GM23338 (cell line): ENCODE measurements at regions not wholly inside any gene's neighbourhood (a gene's known extent, or its start where the extent isn't known, plus 50 kb on each side); places are given as distances from the start of the nearest gene placed in this dataset.
"Not testable (repeated sequence)": the region's sequence is repeated elsewhere in the genome, so short reads cannot be mapped to it uniquely, and the experiment has no call there.

Experiments
- CREB1 ChIP-seq: fragments of 250-450 bp; sonication (Bioruptor Pico); IDR thresholded peaks from 2 replicates; pipeline ENCODE4 v1.5.0; 2020; ENCODE audit warnings: low read depth, mild to moderate bottlenecking, moderate library complexity
- ETS1 ChIP-seq: IDR thresholded peaks from 2 replicates; pipeline ENCODE4 v1.6.1; 2016; ENCODE audit warnings: antibody characterized with exemption
- EZH2 ChIP-seq: fragments of 200-600 bp; sonication (generic); IDR thresholded peaks from one replicate; pipeline ENCODE4 v1.8.0; 2017; ENCODE audit warnings: antibody characterized with exemption, mild to moderate bottlenecking, low read depth; ENCODE audit not compliant: unreplicated experiment
- EZH2phosphoT487 ChIP-seq: fragments of 200-600 bp; sonication (generic); IDR thresholded peaks from one replicate; pipeline ENCODE4 v1.8.1; 2018; ENCODE audit warnings: antibody characterized with exemption; ENCODE audit not compliant: unreplicated experiment
- JUNB ChIP-seq: IDR thresholded peaks from one replicate; pipeline ENCODE4 v1.6.1; 2016; ENCODE audit warnings: antibody characterized with exemption; ENCODE audit not compliant: unreplicated experiment
- NANOG ChIP-seq: IDR thresholded peaks from 2 replicates; pipeline ENCODE4 v1.6.1; 2016; ENCODE audit warnings: antibody characterized with exemption, borderline replicate concordance
- POLR2AphosphoS5 ChIP-seq: IDR thresholded peaks from 2 replicates; pipeline ENCODE4 v1.6.1; 2016; ENCODE audit warnings: antibody characterized with exemption, low read depth
- STAT1 ChIP-seq: IDR thresholded peaks from one replicate; pipeline ENCODE4 v1.6.1; 2016; ENCODE audit warnings: antibody characterized with exemption; ENCODE audit not compliant: unreplicated experiment
- ZNF114 ChIP-seq: fragments of 250-450 bp; sonication (Bioruptor Pico); IDR thresholded peaks from 2 replicates; pipeline ENCODE4 v1.5.0; 2020; ENCODE audit warnings: mild to moderate bottlenecking, moderate library complexity
- ZNF331 ChIP-seq: fragments of 250-450 bp; sonication (Bioruptor Pico); IDR thresholded peaks from 2 replicates; pipeline ENCODE4 v1.5.0; 2020; ENCODE audit warnings: low read depth, mild to moderate bottlenecking, moderate library complexity
- TF ChIP-seq, protein P1 (sequence below), 2 experiments: fragments of 200-600 bp in 1 of 2; sonication (generic) in 1 of 2; conservative IDR thresholded peaks; 2 replicates each; pipeline versions ENCODE4 v1.5.1 to v1.6.1; 2016 to 2017; ENCODE audit warnings: antibody characterized with exemption in 2 of 2, low read depth in 2 of 2, mild to moderate bottlenecking in 2 of 2, moderate library complexity in 1 of 2
- TF ChIP-seq, protein P2 (sequence below): IDR thresholded peaks from one replicate; pipeline ENCODE4 v1.6.1; 2018; ENCODE audit warnings: antibody characterized with exemption; ENCODE audit not compliant: unreplicated experiment
- TF ChIP-seq, protein P3 (sequence below): fragments of 250-450 bp; sonication (Bioruptor Pico); IDR thresholded peaks from 2 replicates; pipeline ENCODE4 v1.5.0; 2020; ENCODE audit warnings: mild to moderate bottlenecking, moderate library complexity

- TF ChIP-seq, protein P1, sequence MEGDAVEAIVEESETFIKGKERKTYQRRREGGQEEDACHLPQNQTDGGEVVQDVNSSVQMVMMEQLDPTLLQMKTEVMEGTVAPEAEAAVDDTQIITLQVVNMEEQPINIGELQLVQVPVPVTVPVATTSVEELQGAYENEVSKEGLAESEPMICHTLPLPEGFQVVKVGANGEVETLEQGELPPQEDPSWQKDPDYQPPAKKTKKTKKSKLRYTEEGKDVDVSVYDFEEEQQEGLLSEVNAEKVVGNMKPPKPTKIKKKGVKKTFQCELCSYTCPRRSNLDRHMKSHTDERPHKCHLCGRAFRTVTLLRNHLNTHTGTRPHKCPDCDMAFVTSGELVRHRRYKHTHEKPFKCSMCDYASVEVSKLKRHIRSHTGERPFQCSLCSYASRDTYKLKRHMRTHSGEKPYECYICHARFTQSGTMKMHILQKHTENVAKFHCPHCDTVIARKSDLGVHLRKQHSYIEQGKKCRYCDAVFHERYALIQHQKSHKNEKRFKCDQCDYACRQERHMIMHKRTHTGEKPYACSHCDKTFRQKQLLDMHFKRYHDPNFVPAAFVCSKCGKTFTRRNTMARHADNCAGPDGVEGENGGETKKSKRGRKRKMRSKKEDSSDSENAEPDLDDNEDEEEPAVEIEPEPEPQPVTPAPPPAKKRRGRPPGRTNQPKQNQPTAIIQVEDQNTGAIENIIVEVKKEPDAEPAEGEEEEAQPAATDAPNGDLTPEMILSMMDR (conservative IDR thresholded peaks at IDR 0.05; ENCODE audit: low read depth in 2 of 2) = not testable (repeated sequence)
- TF ChIP-seq CREB1 (CRISPR knock-in tag); POLR2AphosphoS5; JUNB; EZH2phosphoT487; EZH2; ZNF331 (CRISPR knock-in tag); ZNF114 (CRISPR knock-in tag); STAT1; NANOG; ETS1: not testable (repeated sequence)
- TF ChIP-seq, protein P2, sequence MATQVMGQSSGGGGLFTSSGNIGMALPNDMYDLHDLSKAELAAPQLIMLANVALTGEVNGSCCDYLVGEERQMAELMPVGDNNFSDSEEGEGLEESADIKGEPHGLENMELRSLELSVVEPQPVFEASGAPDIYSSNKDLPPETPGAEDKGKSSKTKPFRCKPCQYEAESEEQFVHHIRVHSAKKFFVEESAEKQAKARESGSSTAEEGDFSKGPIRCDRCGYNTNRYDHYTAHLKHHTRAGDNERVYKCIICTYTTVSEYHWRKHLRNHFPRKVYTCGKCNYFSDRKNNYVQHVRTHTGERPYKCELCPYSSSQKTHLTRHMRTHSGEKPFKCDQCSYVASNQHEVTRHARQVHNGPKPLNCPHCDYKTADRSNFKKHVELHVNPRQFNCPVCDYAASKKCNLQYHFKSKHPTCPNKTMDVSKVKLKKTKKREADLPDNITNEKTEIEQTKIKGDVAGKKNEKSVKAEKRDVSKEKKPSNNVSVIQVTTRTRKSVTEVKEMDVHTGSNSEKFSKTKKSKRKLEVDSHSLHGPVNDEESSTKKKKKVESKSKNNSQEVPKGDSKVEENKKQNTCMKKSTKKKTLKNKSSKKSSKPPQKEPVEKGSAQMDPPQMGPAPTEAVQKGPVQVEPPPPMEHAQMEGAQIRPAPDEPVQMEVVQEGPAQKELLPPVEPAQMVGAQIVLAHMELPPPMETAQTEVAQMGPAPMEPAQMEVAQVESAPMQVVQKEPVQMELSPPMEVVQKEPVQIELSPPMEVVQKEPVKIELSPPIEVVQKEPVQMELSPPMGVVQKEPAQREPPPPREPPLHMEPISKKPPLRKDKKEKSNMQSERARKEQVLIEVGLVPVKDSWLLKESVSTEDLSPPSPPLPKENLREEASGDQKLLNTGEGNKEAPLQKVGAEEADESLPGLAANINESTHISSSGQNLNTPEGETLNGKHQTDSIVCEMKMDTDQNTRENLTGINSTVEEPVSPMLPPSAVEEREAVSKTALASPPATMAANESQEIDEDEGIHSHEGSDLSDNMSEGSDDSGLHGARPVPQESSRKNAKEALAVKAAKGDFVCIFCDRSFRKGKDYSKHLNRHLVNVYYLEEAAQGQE = not testable (repeated sequence)
- TF ChIP-seq, protein P3, sequence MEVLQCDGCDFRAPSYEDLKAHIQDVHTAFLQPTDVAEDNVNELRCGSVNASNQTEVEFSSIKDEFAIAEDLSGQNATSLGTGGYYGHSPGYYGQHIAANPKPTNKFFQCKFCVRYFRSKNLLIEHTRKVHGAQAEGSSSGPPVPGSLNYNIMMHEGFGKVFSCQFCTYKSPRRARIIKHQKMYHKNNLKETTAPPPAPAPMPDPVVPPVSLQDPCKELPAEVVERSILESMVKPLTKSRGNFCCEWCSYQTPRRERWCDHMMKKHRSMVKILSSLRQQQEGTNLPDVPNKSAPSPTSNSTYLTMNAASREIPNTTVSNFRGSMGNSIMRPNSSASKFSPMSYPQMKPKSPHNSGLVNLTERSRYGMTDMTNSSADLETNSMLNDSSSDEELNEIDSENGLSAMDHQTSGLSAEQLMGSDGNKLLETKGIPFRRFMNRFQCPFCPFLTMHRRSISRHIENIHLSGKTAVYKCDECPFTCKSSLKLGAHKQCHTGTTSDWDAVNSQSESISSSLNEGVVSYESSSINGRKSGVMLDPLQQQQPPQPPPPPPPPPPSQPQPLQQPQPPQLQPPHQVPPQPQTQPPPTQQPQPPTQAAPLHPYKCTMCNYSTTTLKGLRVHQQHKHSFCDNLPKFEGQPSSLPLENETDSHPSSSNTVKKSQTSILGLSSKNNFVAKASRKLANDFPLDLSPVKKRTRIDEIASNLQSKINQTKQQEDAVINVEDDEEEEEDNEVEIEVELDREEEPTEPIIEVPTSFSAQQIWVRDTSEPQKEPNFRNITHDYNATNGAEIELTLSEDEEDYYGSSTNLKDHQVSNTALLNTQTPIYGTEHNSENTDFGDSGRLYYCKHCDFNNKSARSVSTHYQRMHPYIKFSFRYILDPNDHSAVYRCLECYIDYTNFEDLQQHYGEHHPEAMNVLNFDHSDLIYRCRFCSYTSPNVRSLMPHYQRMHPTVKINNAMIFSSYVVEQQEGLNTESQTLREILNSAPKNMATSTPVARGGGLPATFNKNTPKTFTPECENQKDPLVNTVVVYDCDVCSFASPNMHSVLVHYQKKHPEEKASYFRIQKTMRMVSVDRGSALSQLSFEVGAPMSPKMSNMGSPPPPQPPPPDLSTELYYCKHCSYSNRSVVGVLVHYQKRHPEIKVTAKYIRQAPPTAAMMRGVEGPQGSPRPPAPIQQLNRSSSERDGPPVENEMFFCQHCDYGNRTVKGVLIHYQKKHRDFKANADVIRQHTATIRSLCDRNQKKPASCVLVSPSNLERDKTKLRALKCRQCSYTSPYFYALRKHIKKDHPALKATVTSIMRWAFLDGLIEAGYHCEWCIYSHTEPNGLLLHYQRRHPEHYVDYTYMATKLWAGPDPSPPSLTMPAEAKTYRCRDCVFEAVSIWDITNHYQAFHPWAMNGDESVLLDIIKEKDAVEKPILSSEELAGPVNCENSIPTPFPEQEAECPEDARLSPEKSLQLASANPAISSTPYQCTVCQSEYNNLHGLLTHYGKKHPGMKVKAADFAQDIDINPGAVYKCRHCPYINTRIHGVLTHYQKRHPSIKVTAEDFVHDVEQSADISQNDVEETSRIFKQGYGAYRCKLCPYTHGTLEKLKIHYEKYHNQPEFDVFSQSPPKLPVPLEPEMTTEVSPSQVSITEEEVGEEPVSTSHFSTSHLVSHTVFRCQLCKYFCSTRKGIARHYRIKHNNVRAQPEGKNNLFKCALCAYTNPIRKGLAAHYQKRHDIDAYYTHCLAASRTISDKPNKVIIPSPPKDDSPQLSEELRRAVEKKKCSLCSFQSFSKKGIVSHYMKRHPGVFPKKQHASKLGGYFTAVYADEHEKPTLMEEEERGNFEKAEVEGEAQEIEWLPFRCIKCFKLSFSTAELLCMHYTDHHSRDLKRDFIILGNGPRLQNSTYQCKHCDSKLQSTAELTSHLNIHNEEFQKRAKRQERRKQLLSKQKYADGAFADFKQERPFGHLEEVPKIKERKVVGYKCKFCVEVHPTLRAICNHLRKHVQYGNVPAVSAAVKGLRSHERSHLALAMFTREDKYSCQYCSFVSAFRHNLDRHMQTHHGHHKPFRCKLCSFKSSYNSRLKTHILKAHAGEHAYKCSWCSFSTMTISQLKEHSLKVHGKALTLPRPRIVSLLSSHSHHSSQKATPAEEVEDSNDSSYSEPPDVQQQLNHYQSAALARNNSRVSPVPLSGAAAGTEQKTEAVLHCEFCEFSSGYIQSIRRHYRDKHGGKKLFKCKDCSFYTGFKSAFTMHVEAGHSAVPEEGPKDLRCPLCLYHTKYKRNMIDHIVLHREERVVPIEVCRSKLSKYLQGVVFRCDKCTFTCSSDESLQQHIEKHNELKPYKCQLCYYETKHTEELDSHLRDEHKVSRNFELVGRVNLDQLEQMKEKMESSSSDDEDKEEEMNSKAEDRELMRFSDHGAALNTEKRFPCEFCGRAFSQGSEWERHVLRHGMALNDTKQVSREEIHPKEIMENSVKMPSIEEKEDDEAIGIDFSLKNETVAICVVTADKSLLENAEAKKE (CRISPR knock-in tag) = not testable (repeated sequence)
Observed at GRCh38 chr5:168143521-168143920, 147.9 kb upstream of the WWC1 start.
